SHP77 (cell line): ENCODE measurements at regions not wholly inside any gene's neighbourhood (a gene's known extent, or its start where the extent isn't known, plus 50 kb on each side); places are given as distances from the start of the nearest gene placed in this dataset.

Experiments
- DNase-seq, 2 experiments: peaks; one replicate each; lab custom pipeline; 2025; lab: John Stamatoyannopoulos, UW

GRCh38 chr21:26412885-26413284 is 160.2 kb downstream of the CYYR1 start:
- DNase-seq, result no peak

- no peak for DNase-seq
Observed at GRCh38 chr21:26409735-26410134, 163.4 kb downstream of the CYYR1 start.

- no peak for DNase-seq
Observed at GRCh38 chr21:26408511-26408910, 164.6 kb downstream of the CYYR1 start.

- DNase-seq, result no peak
Observed at GRCh38 chr21:26406526-26406925, 166.6 kb downstream of the CYYR1 start.

- DNase-seq, result peak in 1 of 2 experiments; percentile 2
Observed at GRCh38 chr21:26405735-26406361, 167.2 kb downstream of the CYYR1 start.

- no peak for DNase-seq
Observed at GRCh38 chr21:26405071-26405470, 168.0 kb downstream of the CYYR1 start.

GRCh38 chr21:26404288-26404687 is 168.8 kb downstream of the CYYR1 start:
- no peak for DNase-seq

GRCh38 chr21:26403321-26403720 is 169.8 kb downstream of the CYYR1 start:
- no peak for DNase-seq

- DNase-seq, result no peak
Observed at GRCh38 chr21:26397545-26397944, 175.5 kb downstream of the CYYR1 start.

- no peak for DNase-seq
Observed at GRCh38 chr21:26394341-26394740, 178.7 kb downstream of the CYYR1 start.

GRCh38 chr21:26391166-26391565 is 181.9 kb downstream of the CYYR1 start:
- DNase-seq, result no peak

- DNase-seq, result no peak
Observed at GRCh38 chr21:26389971-26390641, 183.0 kb downstream of the CYYR1 start.

GRCh38 chr21:26388731-26389231 is 184.3 kb downstream of the CYYR1 start:
- no peak for DNase-seq

GRCh38 chr21:26385721-26386120 is 187.4 kb downstream of the CYYR1 start:
- no peak for DNase-seq

GRCh38 chr21:26379561-26379960 is 193.5 kb downstream of the CYYR1 start:
- no peak for DNase-seq

GRCh38 chr21:26377111-26377694 is 195.9 kb downstream of the CYYR1 start:
- DNase-seq, result no peak

- no peak for DNase-seq
Observed at GRCh38 chr21:26374817-26375216, 198.3 kb downstream of the CYYR1 start.

- no peak for DNase-seq
Observed at GRCh38 chr21:26368591-26369320, 198.2 kb upstream of the APP start.

GRCh38 chr21:26366781-26367180 is 196.2 kb upstream of the APP start:
- DNase-seq, result no peak

GRCh38 chr21:26365849-26366248 is 195.3 kb upstream of the APP start:
- no peak for DNase-seq

- DNase-seq, result no peak
Observed at GRCh38 chr21:26351661-26352060, 181.1 kb upstream of the APP start.

GRCh38 chr21:26332867-26333266 is 162.3 kb upstream of the APP start:
- no peak for DNase-seq
